Type B pancreatic cell (in vitro differentiated cells): ENCODE measurements at regions not wholly inside any gene's neighbourhood (a gene's known extent, or its start where the extent isn't known, plus 50 kb on each side); places are given as distances from the start of the nearest gene placed in this dataset.

Source experiments
- DNase-seq: peaks from one replicate; pipeline ENCODE4 v3.0.0; 2021; ENCODE audit warnings: mixed read lengths; ENCODE audit not compliant: unreplicated experiment; ENCODE audit errors: extremely low spot score
- H3K27ac Mint-ChIP-seq: 2 replicates; pipeline ENCODE4 v1.8.0; 2021; ENCODE audit warnings: mild to moderate bottlenecking, mixed read lengths
- H3K27me3 Mint-ChIP-seq: 2 replicates; pipeline ENCODE4 v1.8.0; 2021; ENCODE audit warnings: mixed read lengths
- H3K36me3 Mint-ChIP-seq: 2 replicates; pipeline ENCODE4 v1.8.0; 2021; ENCODE audit warnings: mixed read lengths
- H3K4me1 Mint-ChIP-seq: one replicate; pipeline ENCODE4 v1.8.0; 2021; ENCODE audit warnings: mixed read lengths; ENCODE audit not compliant: unreplicated experiment
- H3K4me3 Mint-ChIP-seq: 2 replicates; pipeline ENCODE4 v1.8.0; 2021; ENCODE audit warnings: mild to moderate bottlenecking, mixed read lengths
- H3K9me3 Mint-ChIP-seq: 2 replicates; pipeline ENCODE4 v1.8.0; 2021; ENCODE audit warnings: mixed read lengths
- TF ChIP-seq, protein P1 (sequence below): fragments of 200-600 bp; sonication (generic); conservative IDR thresholded peaks from 2 replicates; pipeline ENCODE4 v1.5.0; 2021; ENCODE audit warnings: antibody characterized with exemption, mild to moderate bottlenecking

DNA sequence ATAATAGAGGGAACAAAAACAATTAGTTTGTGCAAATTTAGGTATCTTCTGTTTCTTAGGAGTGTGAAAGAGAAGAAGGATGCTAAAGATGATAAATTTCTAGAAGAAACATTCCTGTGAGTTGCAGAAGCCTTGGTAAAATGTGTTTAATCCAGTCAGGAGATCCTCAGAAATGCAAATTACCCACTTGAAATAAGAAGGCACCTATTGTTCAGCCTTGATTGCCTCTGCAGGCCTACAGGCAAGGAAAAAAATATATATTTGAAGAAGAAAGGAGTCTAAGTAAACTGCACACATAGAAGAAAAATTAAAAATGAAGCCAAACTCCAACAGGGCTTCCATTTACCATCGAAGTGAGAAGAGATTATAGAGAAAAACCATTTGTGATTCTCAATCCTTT is 51.0 kb upstream of the LHX8 start:
- no peak overlapping the region for H3K4me3 Mint-ChIP-seq
- H3K4me1 Mint-ChIP-seq = no peaks in the 10 kb centered on the region
- H3K9me3 Mint-ChIP-seq = no peaks in the 10 kb centered on the region
- no peaks in the 10 kb centered on the region for H3K27me3 Mint-ChIP-seq
- no peak for DNase-seq
- TF ChIP-seq, protein P1, sequence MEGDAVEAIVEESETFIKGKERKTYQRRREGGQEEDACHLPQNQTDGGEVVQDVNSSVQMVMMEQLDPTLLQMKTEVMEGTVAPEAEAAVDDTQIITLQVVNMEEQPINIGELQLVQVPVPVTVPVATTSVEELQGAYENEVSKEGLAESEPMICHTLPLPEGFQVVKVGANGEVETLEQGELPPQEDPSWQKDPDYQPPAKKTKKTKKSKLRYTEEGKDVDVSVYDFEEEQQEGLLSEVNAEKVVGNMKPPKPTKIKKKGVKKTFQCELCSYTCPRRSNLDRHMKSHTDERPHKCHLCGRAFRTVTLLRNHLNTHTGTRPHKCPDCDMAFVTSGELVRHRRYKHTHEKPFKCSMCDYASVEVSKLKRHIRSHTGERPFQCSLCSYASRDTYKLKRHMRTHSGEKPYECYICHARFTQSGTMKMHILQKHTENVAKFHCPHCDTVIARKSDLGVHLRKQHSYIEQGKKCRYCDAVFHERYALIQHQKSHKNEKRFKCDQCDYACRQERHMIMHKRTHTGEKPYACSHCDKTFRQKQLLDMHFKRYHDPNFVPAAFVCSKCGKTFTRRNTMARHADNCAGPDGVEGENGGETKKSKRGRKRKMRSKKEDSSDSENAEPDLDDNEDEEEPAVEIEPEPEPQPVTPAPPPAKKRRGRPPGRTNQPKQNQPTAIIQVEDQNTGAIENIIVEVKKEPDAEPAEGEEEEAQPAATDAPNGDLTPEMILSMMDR = no peak
- H3K27ac Mint-ChIP-seq = no peak overlapping the region
- H3K36me3 Mint-ChIP-seq = no peaks in the 10 kb centered on the region

DNA sequence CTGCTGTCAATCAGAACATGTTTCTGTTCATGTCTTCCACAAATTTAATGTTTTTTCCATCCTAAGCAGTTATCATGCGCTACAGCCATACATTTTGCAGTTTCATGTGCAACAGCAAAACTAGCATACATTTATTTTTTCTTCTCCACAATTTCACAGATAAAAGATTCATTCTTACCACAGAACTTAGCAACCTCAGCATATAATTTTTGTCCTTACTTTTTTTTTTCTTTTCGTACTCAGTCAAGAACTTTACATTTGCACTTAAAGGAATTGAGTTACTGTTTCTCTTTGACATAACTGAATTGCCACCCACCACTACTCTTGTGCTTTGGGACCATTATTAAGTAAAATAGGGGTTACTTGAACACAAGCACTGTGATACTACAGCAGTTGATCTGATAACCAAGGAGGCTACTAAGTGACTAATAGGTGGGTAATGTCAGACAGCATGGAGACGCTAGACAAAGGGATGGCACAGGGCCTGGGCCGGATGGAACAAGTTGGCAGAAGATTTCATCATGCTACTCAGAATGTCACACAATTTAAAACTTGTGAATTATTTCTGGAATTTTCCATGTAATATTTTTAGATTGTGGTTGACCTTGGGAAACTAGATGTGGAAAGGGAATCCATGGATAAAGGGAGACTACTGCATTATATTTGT is 50.2 kb upstream of the LHX8 start:
- no peak for DNase-seq

More for the DNA sequence above, 50.2 kb upstream of the LHX8 start:
- TF ChIP-seq, protein P1 = no peak
- Mint-ChIP-seq H3K4me3 (no peak overlapping the region), H3K36me3 (no peaks in the 10 kb centered on the region), H3K4me1 (no peaks in the 10 kb centered on the region), H3K9me3 (no peaks in the 10 kb centered on the region), H3K27me3 (no peaks in the 10 kb centered on the region), H3K27ac (no peak overlapping the region)
